ENCODE measurements at regions not wholly inside any gene's neighbourhood (a gene's known extent, or its start where the extent isn't known, plus 50 kb on each side); places are given as distances from the start of the nearest gene placed in this dataset.

DNA sequence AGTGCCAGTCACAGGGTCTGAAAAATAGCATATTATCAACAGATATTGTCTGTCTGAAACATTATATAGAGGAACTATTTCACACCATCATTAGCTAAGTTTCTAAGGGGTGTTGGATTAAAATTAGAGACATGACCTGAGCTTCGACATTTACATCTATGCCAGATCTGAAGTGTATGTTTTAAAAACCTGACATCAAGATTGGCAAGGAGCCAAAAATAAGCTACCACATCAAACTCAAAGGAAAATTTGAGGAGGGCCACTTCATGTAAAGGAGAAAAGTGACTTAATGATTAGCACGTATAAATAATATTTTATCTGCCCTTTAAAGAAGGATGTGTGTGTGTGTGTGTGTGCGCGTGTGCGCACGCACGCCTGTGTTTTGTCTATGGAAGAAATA, 752.0 kb upstream of the GRM7 start:
- no peaks in the 10 kb centered on the region for H3K79me2 ChIP-seq (ENCODE audit: control insufficient read depth, insufficient read depth, low read length)
- H4K20me1 ChIP-seq (replicated peaks; ENCODE audit: control insufficient read depth, extremely low read depth, insufficient read depth, low read length) = no peaks in the 10 kb centered on the region
- DNase-seq (ENCODE audit: low read depth, low spot score) = no peak
- TF ChIP-seq EZH2 (IDR thresholded peaks at IDR 0.05; ENCODE audit: borderline replicate concordance, low read depth, low read length, severe bottlenecking) (no peak), CTCF (IDR thresholded peaks at IDR 0.05; ENCODE audit: extremely low read depth in 1 of 2, insufficient read depth in 1 of 2, low read depth in 1 of 2, low read length in 2 of 2) (no peak), GATA2 (IDR thresholded peaks at IDR 0.05; ENCODE audit: insufficient read depth, insufficient read length, low read depth, low read length) (no peak), FOS (IDR thresholded peaks at IDR 0.05; ENCODE audit: borderline replicate concordance, insufficient read depth, low read length) (no peak), JUN (IDR thresholded peaks at IDR 0.05; ENCODE audit: borderline replicate concordance, insufficient read depth, insufficient read length, low read depth) (no peak), POLR2A (IDR thresholded peaks at IDR 0.05; ENCODE audit: low read depth, low read length) (no peak), MYC (IDR thresholded peaks at IDR 0.05; ENCODE audit: low read depth, low read length) (no peak), POLR2AphosphoS5 (IDR thresholded peaks at IDR 0.05; ENCODE audit: insufficient read depth, low read depth, low read length) (no peak)
- TF ChIP-seq, protein P1, sequence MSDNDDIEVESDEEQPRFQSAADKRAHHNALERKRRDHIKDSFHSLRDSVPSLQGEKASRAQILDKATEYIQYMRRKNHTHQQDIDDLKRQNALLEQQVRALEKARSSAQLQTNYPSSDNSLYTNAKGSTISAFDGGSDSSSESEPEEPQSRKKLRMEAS (IDR thresholded peaks at IDR 0.05; ENCODE audit: insufficient read depth, insufficient read length) = no peak
- CTCF ChIA-PET = no interaction called here
- peaks cover 4% of the 10 kb centered on the region for H3K9me3 ChIP-seq (replicated peaks; ENCODE audit: control insufficient read depth, insufficient read depth, low read length)
- BruUV-seq (replicated peaks) = no TSS peak
- H3K27ac ChIP-seq (ENCODE audit: insufficient read depth, low read depth, low read length) = no peak overlapping the region
- H2AFZ ChIP-seq (ENCODE audit: low read depth, low read length) = no peak overlapping the region
- H3K9ac ChIP-seq (replicated peaks; ENCODE audit: extremely low read depth, insufficient read depth, low read length) = no peak overlapping the region
- no peaks in the 10 kb centered on the region for H3K9me1 ChIP-seq (replicated peaks; ENCODE audit: control insufficient read depth, extremely low read depth, insufficient read depth, low read length)
- no peaks in the 10 kb centered on the region for H3K4me1 ChIP-seq (ENCODE audit: control insufficient read depth, extremely low read depth, insufficient read depth, low read length)
- intact Hi-C loops (cut with micrococcal nuclease) = no loop called here
- POLR2A ChIA-PET = no interaction called here
- H3K4me2 ChIP-seq (ENCODE audit: insufficient read depth, low read length) = no peak overlapping the region
- no peak overlapping the region for H3K4me3 ChIP-seq (replicated peaks in 1 of 3; ENCODE audit: insufficient read depth in 1 of 3, low read depth in 1 of 3, low read length in 3 of 3)
- no peak for FAIRE-seq
- no peaks in the 10 kb centered on the region for H3K36me3 ChIP-seq (ENCODE audit: control insufficient read depth in 2 of 2, extremely low read depth in 1 of 2, insufficient read depth in 2 of 2, low read length in 2 of 2)
- H3K27me3 ChIP-seq (ENCODE audit: control insufficient read depth in 2 of 2, insufficient read depth in 2 of 2, low read length in 2 of 2) = no peaks in the 10 kb centered on the region
- dilution Hi-C loops (cut with MboI; ENCODE audit: extremely low pct_ligation_motif_present, low sequenced_read_pairs) = no loop called here

Measured in endothelial cell of umbilical vein (primary cell).